IPS-NIHi7 (cell line): ENCODE measurements at regions not wholly inside any gene's neighbourhood (a gene's known extent, or its start where the extent isn't known, plus 50 kb on each side); places are given as distances from the start of the nearest gene placed in this dataset.

Experiments
- DNase-seq: peaks from one replicate; pipeline ENCODE4 v3.0.0; 2012; ENCODE audit warnings: mixed read lengths; ENCODE audit errors: extremely low spot score

- DNase-seq: no peak
Measured at GRCh38 chr7:72524037-72524436, 111.9 kb upstream of the CALN1 start.

GRCh38 chr7:72504061-72504706 lies 92.0 kb upstream of the CALN1 start:
- no peak for DNase-seq

GRCh38 chr7:72503644-72504043 lies 91.5 kb upstream of the CALN1 start:
- DNase-seq: no peak

GRCh38 chr7:72494807-72495206 lies 82.7 kb upstream of the CALN1 start:
- no peak for DNase-seq

GRCh38 chr7:72493850-72494661 lies 81.9 kb upstream of the CALN1 start:
- peak; percentile 83 for DNase-seq

- no peak for DNase-seq
Measured at GRCh38 chr7:72492461-72493065, 80.4 kb upstream of the CALN1 start.

GRCh38 chr7:72490301-72490700 lies 78.2 kb upstream of the CALN1 start:
- DNase-seq: no peak

- DNase-seq: no peak
Measured at GRCh38 chr7:72481934-72482333, 69.8 kb upstream of the CALN1 start.

- no peak for DNase-seq
Measured at GRCh38 chr7:72476608-72477305, 64.6 kb upstream of the CALN1 start.

GRCh38 chr7:72467237-72467636 lies 55.1 kb upstream of the CALN1 start:
- no peak for DNase-seq

- DNase-seq: no peak
Measured at GRCh38 chr7:72466797-72467196, 54.7 kb upstream of the CALN1 start.

GRCh38 chr7:72465521-72465920 lies 53.4 kb upstream of the CALN1 start:
- DNase-seq: no peak

- no peak for DNase-seq
Measured at GRCh38 chr7:72462311-72462710, 50.2 kb upstream of the CALN1 start.
